GM23338 (cell line): ENCODE measurements at regions not wholly inside any gene's neighbourhood (a gene's known extent, or its start where the extent isn't known, plus 50 kb on each side); places are given as distances from the start of the nearest gene placed in this dataset.

ENCODE experiments used
- ATAC-seq: fragments of 200-7000 bp; cut with Tn5 transposase; 3 replicates; pipeline ENCODE4 v1.9.1; 2020
- DNase-seq: peaks from one replicate; pipeline ENCODE4 v3.0.0-alpha.2; 2015; ENCODE audit warnings: low spot score
- H2AFZ ChIP-seq: fragments of 200-600 bp; sonication (generic); 2 replicates; pipeline ENCODE4 v1.8.0; 2016; ENCODE audit warnings: antibody characterized with exemption, mild to moderate bottlenecking, moderate library complexity
- H3F3A ChIP-seq: fragments of 200-600 bp; sonication (generic); replicated peaks from 2 replicates; pipeline ENCODE4 v1.8.0; 2017; ENCODE audit warnings: antibody characterized with exemption, mixed run types, low read depth
- H3K27ac ChIP-seq: fragments of 200-600 bp; sonication (generic); 2 replicates; pipeline ENCODE4 v1.6.1; 2016; ENCODE audit warnings: low read depth
- H3K27me3 ChIP-seq: fragments of 200-600 bp; sonication (generic); 2 replicates; pipeline ENCODE4 v1.8.0; 2016; ENCODE audit warnings: mild to moderate bottlenecking, mixed run types, moderate library complexity; ENCODE audit not compliant: insufficient read depth
- H3K36me3 ChIP-seq: fragments of 200-600 bp; sonication (generic); 2 replicates; pipeline ENCODE4 v1.8.0; 2016; ENCODE audit warnings: mild to moderate bottlenecking; ENCODE audit not compliant: insufficient read depth
- H3K4me1 ChIP-seq: fragments of 200-600 bp; sonication (generic); 2 replicates; pipeline ENCODE4 v1.8.0; 2016; ENCODE audit warnings: mild to moderate bottlenecking, moderate library complexity; ENCODE audit not compliant: insufficient read depth
- H3K4me2 ChIP-seq: fragments of 200-600 bp; sonication (generic); 2 replicates; pipeline ENCODE4 v1.7.1; 2017; ENCODE audit warnings: mixed run types
- H3K4me3 ChIP-seq: fragments of 200-600 bp; sonication (generic); 2 replicates; pipeline ENCODE4 v1.6.1; 2016; ENCODE audit warnings: mixed run types
- H3K79me2 ChIP-seq: fragments of 200-600 bp; sonication (generic); replicated peaks from 2 replicates; pipeline ENCODE4 v1.8.0; 2017; ENCODE audit warnings: mild to moderate bottlenecking; ENCODE audit not compliant: insufficient read depth
- H3K9me2 ChIP-seq: fragments of 200-600 bp; sonication (generic); 2 replicates; pipeline ENCODE4 v1.8.0; 2017; ENCODE audit not compliant: insufficient read depth
- H4K20me1 ChIP-seq: fragments of 200-600 bp; sonication (generic); replicated peaks from 2 replicates; pipeline ENCODE4 v1.8.0; 2017; ENCODE audit warnings: mild to moderate bottlenecking; ENCODE audit not compliant: insufficient read depth
- H3K27ac Mint-ChIP-seq: 2 replicates; pipeline ENCODE4 v1.8.0; 2020; ENCODE audit warnings: inconsistent platforms, mild to moderate bottlenecking, moderate library complexity, mixed read lengths
- H3K27me3 Mint-ChIP-seq: 3 replicates; pipeline ENCODE4 v1.8.0; 2022; ENCODE audit warnings: low read depth, mild to moderate bottlenecking, moderate library complexity, mixed read lengths, inconsistent platforms; ENCODE audit not compliant: insufficient read depth, poor library complexity
- H3K36me3 Mint-ChIP-seq: 3 replicates; pipeline ENCODE4 v1.8.0; 2021; ENCODE audit warnings: low read depth, mild to moderate bottlenecking, inconsistent platforms, moderate library complexity, mixed read lengths
- H3K4me1 Mint-ChIP-seq: 3 replicates; pipeline ENCODE4 v1.8.0; 2020; ENCODE audit warnings: mild to moderate bottlenecking, inconsistent platforms, mixed read lengths
- H3K4me3 Mint-ChIP-seq: 3 replicates; pipeline ENCODE4 v1.8.0; 2021; ENCODE audit warnings: moderate library complexity, mild to moderate bottlenecking, inconsistent platforms, mixed read lengths
- H3K9me3 Mint-ChIP-seq: 3 replicates; pipeline ENCODE4 v1.8.0; 2020; ENCODE audit warnings: moderate library complexity, mild to moderate bottlenecking, inconsistent platforms, mixed read lengths
- CREB1 ChIP-seq: fragments of 250-450 bp; sonication (Bioruptor Pico); IDR thresholded peaks from 2 replicates; pipeline ENCODE4 v1.5.0; 2020; ENCODE audit warnings: low read depth, mild to moderate bottlenecking, moderate library complexity
- ETS1 ChIP-seq: IDR thresholded peaks from 2 replicates; pipeline ENCODE4 v1.6.1; 2016; ENCODE audit warnings: antibody characterized with exemption
- EZH2 ChIP-seq: fragments of 200-600 bp; sonication (generic); IDR thresholded peaks from one replicate; pipeline ENCODE4 v1.8.0; 2017; ENCODE audit warnings: antibody characterized with exemption, mild to moderate bottlenecking, low read depth; ENCODE audit not compliant: unreplicated experiment
- EZH2phosphoT487 ChIP-seq: fragments of 200-600 bp; sonication (generic); IDR thresholded peaks from one replicate; pipeline ENCODE4 v1.8.1; 2018; ENCODE audit warnings: antibody characterized with exemption; ENCODE audit not compliant: unreplicated experiment
- JUNB ChIP-seq: IDR thresholded peaks from one replicate; pipeline ENCODE4 v1.6.1; 2016; ENCODE audit warnings: antibody characterized with exemption; ENCODE audit not compliant: unreplicated experiment
- NANOG ChIP-seq: IDR thresholded peaks from 2 replicates; pipeline ENCODE4 v1.6.1; 2016; ENCODE audit warnings: antibody characterized with exemption, borderline replicate concordance
- POLR2AphosphoS5 ChIP-seq: IDR thresholded peaks from 2 replicates; pipeline ENCODE4 v1.6.1; 2016; ENCODE audit warnings: antibody characterized with exemption, low read depth
- REST ChIP-seq: IDR thresholded peaks from one replicate; pipeline ENCODE4 v1.6.1; 2018; ENCODE audit warnings: antibody characterized with exemption; ENCODE audit not compliant: unreplicated experiment
- STAT1 ChIP-seq: IDR thresholded peaks from one replicate; pipeline ENCODE4 v1.6.1; 2016; ENCODE audit warnings: antibody characterized with exemption; ENCODE audit not compliant: unreplicated experiment
- ZNF331 ChIP-seq: fragments of 250-450 bp; sonication (Bioruptor Pico); IDR thresholded peaks from 2 replicates; pipeline ENCODE4 v1.5.0; 2020; ENCODE audit warnings: low read depth, mild to moderate bottlenecking, moderate library complexity
- TF ChIP-seq, protein P1 (sequence below), 2 experiments: fragments of 200-600 bp in 1 of 2; sonication (generic) in 1 of 2; conservative IDR thresholded peaks; 2 replicates each; pipeline versions ENCODE4 v1.5.1 to v1.6.1; 2016 to 2017; ENCODE audit warnings: antibody characterized with exemption in 2 of 2, low read depth in 2 of 2, mild to moderate bottlenecking in 2 of 2, moderate library complexity in 1 of 2

DNA sequence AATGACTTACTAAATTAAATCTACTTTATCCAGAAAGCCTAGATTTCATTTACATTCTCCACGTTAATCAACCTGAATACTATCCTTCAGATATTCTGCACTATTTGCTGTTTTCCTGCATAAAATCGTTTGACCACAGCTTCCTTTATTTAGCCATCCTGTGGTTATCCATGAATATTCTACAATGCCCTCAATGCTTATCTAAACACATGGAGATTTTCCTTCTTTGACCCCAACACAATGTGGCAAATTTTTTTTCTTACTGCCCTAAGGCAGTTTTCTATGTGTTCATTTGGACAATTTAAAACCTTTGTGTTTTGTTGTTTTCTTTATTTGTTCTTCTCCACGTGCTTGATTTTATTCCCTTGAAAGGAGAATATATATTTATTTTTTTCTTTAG is 495.5 kb upstream of the ROBO1 start:
- Mint-ChIP-seq H3K4me3 (no peak overlapping the region), H3K4me1 (peaks cover 6% of the 10 kb centered on the region; the same call in 1 of the 3 replicates), H3K27me3 (peaks cover 1% of the 10 kb centered on the region), H3K36me3 (peaks cover 13% of the 10 kb centered on the region; the same call in 2 of the 3 replicates), H3K9me3 (peaks cover 19% of the 10 kb centered on the region), H3K27ac (no peak overlapping the region)
- H3K27ac ChIP-seq, result no peak overlapping the region
- no peak overlapping the region for H3K4me2 ChIP-seq
- H3K36me3 ChIP-seq, result no peaks in the 10 kb centered on the region
- H3K27me3 ChIP-seq, result no peaks in the 10 kb centered on the region
- 0 out of 2 replicates have a peak, but pooled peaks cover 5% of the 10 kb centered on the region for H3K4me1 ChIP-seq
- H4K20me1 ChIP-seq, result no peaks in the 10 kb centered on the region
- H3K9me2 ChIP-seq, result 0 out of 2 replicates have a peak, but pooled peaks cover 3% of the 10 kb centered on the region
- TF ChIP-seq NANOG (peak; percentile 67; the same call in 1 of the 2 replicates), CREB1 (CRISPR knock-in tag) (no peak)
- TF ChIP-seq, protein P1, sequence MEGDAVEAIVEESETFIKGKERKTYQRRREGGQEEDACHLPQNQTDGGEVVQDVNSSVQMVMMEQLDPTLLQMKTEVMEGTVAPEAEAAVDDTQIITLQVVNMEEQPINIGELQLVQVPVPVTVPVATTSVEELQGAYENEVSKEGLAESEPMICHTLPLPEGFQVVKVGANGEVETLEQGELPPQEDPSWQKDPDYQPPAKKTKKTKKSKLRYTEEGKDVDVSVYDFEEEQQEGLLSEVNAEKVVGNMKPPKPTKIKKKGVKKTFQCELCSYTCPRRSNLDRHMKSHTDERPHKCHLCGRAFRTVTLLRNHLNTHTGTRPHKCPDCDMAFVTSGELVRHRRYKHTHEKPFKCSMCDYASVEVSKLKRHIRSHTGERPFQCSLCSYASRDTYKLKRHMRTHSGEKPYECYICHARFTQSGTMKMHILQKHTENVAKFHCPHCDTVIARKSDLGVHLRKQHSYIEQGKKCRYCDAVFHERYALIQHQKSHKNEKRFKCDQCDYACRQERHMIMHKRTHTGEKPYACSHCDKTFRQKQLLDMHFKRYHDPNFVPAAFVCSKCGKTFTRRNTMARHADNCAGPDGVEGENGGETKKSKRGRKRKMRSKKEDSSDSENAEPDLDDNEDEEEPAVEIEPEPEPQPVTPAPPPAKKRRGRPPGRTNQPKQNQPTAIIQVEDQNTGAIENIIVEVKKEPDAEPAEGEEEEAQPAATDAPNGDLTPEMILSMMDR (conservative IDR thresholded peaks at IDR 0.05; ENCODE audit: low read depth in 2 of 2), result no peak
- DNase-seq, result peak; percentile 26
- H3F3A ChIP-seq, result no peaks in the 10 kb centered on the region
- H3K4me3 ChIP-seq, result no peak overlapping the region
- no peak for ATAC-seq
- no peaks in the 10 kb centered on the region for H3K79me2 ChIP-seq
- no peak overlapping the region for H2AFZ ChIP-seq

DNA sequence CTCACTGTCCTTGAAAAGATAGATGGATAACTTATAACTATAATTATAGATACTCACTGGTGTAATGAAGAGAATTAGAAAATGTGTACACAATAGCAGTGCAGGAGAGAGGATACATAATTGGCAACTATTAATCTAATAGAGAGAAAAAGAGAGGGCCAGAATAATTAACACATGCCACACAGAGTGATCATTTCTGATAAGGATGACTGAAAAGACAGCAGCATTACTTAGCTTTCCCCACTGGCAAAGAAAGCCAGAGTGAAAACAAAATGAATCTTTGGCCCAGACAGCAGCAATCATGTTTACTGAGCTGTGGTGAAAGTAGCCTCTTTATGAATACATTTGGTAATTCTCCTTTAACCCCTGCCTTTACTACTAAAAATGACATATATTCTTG is 493.3 kb upstream of the ROBO1 start:
- DNase-seq (no peak), ATAC-seq (no peak)
- H3K4me3 ChIP-seq, result no peak overlapping the region
- no peaks in the 10 kb centered on the region for H3K79me2 ChIP-seq
- no peak overlapping the region for H3K4me2 ChIP-seq
- 0 out of 2 replicates have a peak, but pooled peaks cover 2% of the 10 kb centered on the region for H3K9me2 ChIP-seq
- H3K27ac Mint-ChIP-seq, result no peak overlapping the region
- peaks cover 13% of the 10 kb centered on the region; the same call in 2 of the 3 replicates for H3K36me3 Mint-ChIP-seq
- H3K4me1 Mint-ChIP-seq, result peaks cover 6% of the 10 kb centered on the region; the same call in 1 of the 3 replicates
- 0 out of 2 replicates have a peak, but pooled peaks cover 5% of the 10 kb centered on the region for H3K4me1 ChIP-seq
- no peak overlapping the region for H2AFZ ChIP-seq
- no peaks in the 10 kb centered on the region for H3K27me3 ChIP-seq
- peaks cover 19% of the 10 kb centered on the region for H3K9me3 Mint-ChIP-seq
- H3F3A ChIP-seq, result no peaks in the 10 kb centered on the region
- H3K4me3 Mint-ChIP-seq, result no peak overlapping the region
- no peak overlapping the region for H3K27ac ChIP-seq
- H4K20me1 ChIP-seq, result no peaks in the 10 kb centered on the region
- H3K27me3 Mint-ChIP-seq, result peaks cover 1% of the 10 kb centered on the region
- H3K36me3 ChIP-seq, result no peaks in the 10 kb centered on the region
- TF ChIP-seq ZNF331 (CRISPR knock-in tag), result no peak
- no peak for TF ChIP-seq STAT1
- TF ChIP-seq ETS1, result no peak
- no peak for TF ChIP-seq EZH2phosphoT487
- TF ChIP-seq, protein P1 (conservative IDR thresholded peaks at IDR 0.05; ENCODE audit: low read depth in 2 of 2), result no peak
- no peak for TF ChIP-seq REST
- TF ChIP-seq JUNB, result no peak
- TF ChIP-seq CREB1 (CRISPR knock-in tag), result no peak
- TF ChIP-seq POLR2AphosphoS5, result no peak
- TF ChIP-seq EZH2, result no peak
